Stimulated activated CD8-positive, alpha-beta memory T cell treated with anti-CD3 and anti-CD28 coated beads, Interleukin-15, amount 100 ng/mL, for 48 hours (primary cell): ENCODE measurements at regions not wholly inside any gene's neighbourhood (a gene's known extent, or its start where the extent isn't known, plus 50 kb on each side); places are given as distances from the start of the nearest gene placed in this dataset.
"Not testable (repeated sequence)": the region's sequence is repeated elsewhere in the genome, so short reads cannot be mapped to it uniquely, and the experiment has no call there.

Experiments
- DNase-seq, 2 donors: peaks; one replicate each; pipeline ENCODE4 v3.0.0-alpha.2; 2020; ENCODE audit warnings: low read depth in 2 of 2

GRCh38 chr13:80082396-80083080 lies 258.4 kb downstream of the SPRY2 start:
- no peak for DNase-seq

- DNase-seq, result no peak
Observed at GRCh38 chr13:80074811-80075210, 266.1 kb downstream of the SPRY2 start.

- no peak for DNase-seq
Observed at GRCh38 chr13:80074143-80074752, 266.7 kb downstream of the SPRY2 start.

- DNase-seq, result no peak
Observed at GRCh38 chr13:80072231-80072630, 268.7 kb downstream of the SPRY2 start.

DNA sequence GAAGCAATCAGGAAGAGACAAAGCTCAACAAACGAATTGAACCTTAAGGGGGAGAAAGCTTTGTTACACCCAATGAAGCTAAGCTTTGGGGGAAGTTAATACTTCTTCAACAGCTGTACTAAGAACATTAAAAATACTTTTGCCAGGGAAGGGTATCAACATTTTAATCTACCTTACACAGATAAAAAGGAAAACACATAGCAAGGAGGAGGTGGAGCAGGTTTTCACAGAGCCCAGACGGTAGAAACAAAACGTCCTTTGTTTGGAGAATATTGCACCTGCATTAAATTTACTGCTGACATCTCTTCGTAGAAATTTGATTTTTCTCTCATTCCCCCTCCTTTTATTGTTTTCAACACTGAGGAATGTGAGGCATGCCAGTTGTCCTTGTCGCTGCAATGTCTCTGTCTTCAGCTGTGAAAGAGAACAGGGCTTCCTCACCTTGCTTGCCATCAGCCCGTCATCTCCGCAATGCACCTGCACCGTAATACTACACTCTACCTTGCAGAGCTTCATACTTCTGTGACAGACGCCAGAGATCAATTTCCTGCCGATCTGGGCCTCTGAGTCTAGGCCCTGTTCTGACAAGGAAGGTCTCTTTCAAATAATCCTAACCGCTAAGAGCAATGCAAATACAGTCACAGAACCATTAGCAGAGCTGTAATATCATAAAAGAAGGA lies 270.8 kb downstream of the SPRY2 start:
- no peak for DNase-seq

GRCh38 chr13:80069374-80069773 lies 271.6 kb downstream of the SPRY2 start:
- no peak for DNase-seq

- no peak for DNase-seq
Observed at GRCh38 chr13:80065996-80066395, 274.9 kb downstream of the SPRY2 start.

DNA sequence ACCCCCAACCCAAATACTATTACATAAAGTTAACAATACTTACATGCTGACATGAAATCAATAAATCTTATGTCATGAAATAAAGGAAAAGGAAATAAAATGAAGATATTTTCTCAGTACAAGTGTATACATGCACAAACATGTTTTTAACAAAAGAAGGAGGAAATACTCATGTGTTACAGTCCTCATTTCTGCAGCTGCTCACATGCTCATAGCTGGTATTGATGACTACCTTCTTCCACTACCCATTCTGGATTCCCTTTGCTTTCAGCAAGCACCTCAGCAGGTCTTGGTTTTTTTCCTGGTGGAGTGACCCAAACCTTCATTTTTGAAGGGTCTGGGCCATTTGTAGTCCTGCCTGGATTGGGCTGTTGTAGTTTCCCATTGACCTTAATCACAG lies 278.5 kb downstream of the SPRY2 start:
- DNase-seq, result not testable (repeated sequence)

- no peak for DNase-seq
Observed at GRCh38 chr13:80059789-80060188, 281.1 kb downstream of the SPRY2 start.

- DNase-seq, result no peak
Observed at GRCh38 chr13:80058626-80059025, 282.3 kb downstream of the SPRY2 start.

GRCh38 chr13:80055847-80056246 lies 285.1 kb downstream of the SPRY2 start:
- DNase-seq, result no peak

GRCh38 chr13:80054806-80055205 lies 286.1 kb downstream of the SPRY2 start:
- no peak for DNase-seq

DNA sequence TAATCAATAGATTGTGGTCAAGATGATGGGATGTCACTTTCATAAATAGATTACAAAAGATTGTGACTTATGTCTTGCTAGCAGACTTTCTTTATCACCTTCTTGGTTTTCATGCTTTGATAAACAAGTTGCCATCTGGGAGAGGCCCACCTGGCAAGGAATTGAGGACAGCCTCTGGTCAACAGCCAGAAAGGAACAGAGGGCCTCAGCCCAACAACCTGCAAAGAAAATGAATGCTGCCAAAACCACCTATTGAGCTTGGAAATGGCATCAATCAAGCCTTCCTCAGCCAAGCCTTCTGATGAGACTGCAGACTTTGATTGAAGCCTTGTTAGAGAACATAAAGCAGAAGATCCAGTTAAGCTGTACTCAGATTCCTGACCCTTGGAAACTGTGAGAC lies 288.6 kb downstream of the SPRY2 start:
- no peak for DNase-seq

DNA sequence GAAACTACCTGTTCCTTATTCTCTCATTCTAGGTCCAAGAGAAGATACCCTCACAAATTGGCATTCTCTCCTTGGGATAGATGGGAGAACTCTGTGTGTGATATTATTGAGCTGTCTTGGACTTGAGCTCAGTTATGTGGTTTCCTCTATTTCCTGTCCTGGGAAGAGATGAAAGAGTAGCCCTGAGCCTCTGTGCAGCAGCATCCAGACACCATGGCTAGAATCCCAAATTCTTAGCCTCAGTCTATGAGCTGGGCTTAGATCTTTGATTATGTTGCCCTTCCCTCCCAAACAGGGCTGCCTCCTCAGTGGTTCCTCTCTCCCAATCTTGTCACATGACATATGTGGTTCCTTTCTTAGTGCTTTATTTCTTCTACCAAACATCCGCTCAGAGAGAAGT lies 290.7 kb downstream of the SPRY2 start:
- DNase-seq, result no peak

DNA sequence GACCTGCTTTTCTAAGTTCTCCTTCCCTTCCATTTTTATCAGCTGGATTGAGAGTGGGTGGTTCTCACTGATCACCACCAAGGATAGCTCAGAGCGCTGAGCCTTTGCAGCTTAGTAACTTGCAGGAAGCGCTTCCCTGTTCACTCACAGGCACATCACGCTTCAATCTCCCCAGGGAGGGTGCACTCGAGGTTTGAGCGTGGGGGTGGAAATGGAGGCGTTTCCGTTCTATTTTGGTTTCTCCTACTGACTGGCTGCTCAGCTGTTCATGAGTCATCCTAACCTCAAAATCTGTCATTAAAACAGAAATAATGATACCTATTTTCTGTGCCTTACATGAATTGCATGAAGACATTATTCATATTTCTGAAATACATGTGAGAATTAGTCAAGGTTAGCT lies 292.1 kb downstream of the SPRY2 start:
- DNase-seq, result peak; percentile 56 to 62

DNA sequence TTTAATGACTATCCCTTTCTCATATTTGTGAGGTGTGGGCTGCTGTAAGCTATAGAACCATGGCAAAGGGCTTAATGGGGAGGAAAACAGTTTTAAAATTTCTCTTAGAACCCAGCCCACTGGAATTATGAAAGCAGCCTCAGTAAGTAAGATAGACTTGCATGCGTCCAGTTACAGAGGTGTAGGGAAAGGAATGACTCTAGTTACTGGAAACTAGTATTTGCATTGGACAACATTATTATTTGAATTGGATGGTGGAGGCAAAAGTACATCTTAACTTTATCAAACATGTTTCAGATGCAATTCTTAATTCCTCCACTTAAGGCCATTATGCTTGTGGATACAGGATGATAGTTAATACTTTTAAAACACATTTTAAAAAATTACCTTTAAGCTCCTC lies 292.9 kb downstream of the SPRY2 start:
- no peak for DNase-seq

GRCh38 chr13:80047406-80047805 lies 293.5 kb downstream of the SPRY2 start:
- DNase-seq, result no peak

- DNase-seq, result no peak
Observed at GRCh38 chr13:80040981-80041317, 300.0 kb downstream of the SPRY2 start.

- no peak for DNase-seq
Observed at GRCh38 chr13:80040196-80040980, 300.5 kb downstream of the SPRY2 start.

DNA sequence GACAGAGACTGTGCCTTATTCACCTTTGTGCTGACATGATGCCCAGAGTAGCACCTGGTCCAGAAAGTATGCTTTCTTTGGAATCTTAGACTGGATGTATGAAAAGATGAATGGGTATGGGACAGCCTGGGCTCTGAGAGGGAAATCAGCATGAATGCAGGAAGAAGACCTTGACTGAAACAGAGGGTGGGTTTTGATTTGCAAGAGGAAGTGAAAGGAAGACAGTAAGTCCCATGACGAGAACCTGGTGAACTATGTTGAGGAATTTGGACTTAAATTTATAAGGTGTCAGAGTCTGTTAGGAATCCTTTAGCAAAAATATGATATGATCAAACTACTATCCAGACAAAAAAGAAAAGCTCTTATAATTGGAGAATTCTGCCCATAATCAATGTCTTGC lies 301.9 kb downstream of the SPRY2 start:
- DNase-seq, result no peak

DNA sequence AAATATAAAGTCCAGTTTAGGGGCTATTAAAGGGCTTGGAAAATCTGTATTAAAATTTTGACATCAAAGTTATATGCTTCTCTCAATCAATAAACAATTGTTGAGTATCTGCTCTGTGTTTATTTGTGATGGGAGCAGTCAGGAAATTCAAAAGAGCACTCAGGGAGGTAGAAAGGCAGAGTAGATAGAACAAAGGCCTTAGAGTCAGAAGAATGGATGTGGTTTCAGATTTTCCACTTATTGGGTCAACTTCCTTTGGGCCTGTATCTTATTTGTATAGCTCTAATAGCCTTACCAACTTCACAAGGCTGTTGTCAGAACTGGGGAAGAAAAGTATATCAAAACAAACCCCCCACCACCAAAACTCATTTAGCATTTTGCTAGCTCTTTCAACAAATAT lies 302.6 kb downstream of the SPRY2 start:
- no peak for DNase-seq

DNA sequence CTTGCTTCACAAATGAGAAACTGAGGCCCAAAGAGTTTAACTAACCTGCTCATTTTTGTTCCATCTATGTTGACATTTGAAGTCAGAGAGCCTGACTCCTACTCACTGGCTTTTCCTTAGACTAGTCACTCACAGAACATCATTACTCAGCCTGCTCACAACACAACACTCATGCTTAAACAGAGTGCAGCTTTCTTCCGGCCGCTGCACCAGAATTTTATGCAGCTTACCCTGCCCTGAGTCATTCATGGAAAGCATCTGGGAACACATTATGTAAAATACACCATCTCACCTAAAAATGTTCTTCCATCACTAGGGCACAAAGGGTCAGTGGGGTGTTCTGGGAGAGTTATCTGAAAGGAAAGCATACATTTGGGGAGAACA lies 303.4 kb downstream of the SPRY2 start:
- no peak for DNase-seq
